DMS153 treated with DMSO at 0.1 percent for 48 hours (cell line): ENCODE measurements at regions not wholly inside any gene's neighbourhood (a gene's known extent, or its start where the extent isn't known, plus 50 kb on each side); places are given as distances from the start of the nearest gene placed in this dataset.
"Not testable (repeated sequence)": the region's sequence is repeated elsewhere in the genome, so short reads cannot be mapped to it uniquely, and the experiment has no call there.

ENCODE experiments used
- DNase-seq: peaks from one replicate; lab custom pipeline; 2025; ENCODE audit not compliant: unreplicated experiment; lab: John Stamatoyannopoulos, UW

DNA sequence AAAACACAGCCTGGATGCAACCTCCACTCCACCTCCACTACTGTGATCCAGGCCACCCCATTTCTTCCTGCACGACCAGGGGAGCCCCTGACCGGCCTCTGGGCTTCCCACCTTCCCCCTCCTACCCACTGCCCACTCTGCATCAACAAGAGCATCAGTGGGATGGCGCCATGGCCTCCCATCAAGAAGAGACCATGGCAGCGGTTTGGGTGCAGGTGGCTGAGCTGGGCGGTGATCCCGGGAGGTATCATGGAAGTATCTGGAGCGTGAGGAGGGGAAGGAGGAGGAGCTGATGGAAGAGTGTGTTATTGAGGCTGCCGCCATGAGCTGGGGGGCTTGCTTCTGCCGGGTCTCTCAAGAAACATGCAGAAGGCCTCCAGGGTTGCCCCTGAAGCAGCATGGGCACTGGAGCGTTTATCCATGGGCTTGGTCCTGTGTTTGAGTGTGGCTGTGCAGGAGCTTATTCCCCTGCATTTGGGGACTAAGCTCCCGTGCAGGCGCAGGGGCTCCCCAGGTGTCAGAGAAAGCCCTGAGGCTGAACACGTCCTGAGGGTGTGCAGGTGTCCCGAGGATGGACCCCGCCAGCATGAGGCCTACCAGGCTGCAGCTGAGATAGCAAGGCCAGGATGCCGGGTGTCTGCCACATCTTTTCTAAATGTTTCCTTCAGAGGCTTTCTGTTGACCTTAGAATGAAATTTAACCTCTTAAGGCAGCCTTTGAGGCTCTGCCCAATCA is 99.2 kb upstream of the PCBD1 start:
- DNase-seq, result no peak

DNA sequence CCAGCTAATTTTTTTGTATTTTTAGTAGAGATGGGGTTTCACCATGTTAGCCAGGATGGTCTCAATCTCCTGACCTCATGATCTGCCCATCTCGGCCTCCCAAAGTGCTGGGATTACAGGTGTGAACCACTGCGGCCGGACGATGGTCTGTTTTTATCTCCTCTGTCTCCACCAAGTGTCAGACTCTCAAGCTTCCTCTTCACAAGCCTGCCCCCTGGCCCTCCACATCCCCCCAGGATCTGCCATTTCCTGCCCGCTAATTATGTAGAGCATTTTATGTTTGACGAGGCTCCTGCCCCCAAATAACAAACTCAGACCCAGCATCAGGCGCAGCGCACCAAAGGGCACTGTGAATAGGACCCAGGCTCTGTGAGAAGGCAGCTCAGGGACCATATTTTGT is 101.8 kb upstream of the PCBD1 start:
- not testable (repeated sequence) for DNase-seq

DNA sequence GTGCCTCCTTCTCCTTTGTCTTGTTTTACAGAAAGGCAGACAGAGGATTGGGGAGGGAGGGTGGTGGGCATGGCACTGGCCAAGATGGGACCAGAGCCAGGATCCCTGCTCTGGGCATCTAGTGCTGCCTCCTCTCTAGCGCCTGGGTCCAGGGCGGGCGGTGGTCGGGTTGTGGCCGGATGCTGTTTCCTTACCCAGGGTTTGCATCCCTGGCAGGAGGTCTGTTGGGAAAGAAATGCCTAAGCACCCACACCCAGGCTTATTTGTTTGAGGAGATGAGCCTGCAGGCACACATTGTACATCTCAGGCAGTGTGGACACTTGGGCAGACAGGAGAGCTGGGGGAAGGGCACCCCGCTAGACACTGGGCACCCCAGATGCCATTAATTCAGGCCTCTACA is 102.3 kb upstream of the PCBD1 start:
- no peak for DNase-seq

DNA sequence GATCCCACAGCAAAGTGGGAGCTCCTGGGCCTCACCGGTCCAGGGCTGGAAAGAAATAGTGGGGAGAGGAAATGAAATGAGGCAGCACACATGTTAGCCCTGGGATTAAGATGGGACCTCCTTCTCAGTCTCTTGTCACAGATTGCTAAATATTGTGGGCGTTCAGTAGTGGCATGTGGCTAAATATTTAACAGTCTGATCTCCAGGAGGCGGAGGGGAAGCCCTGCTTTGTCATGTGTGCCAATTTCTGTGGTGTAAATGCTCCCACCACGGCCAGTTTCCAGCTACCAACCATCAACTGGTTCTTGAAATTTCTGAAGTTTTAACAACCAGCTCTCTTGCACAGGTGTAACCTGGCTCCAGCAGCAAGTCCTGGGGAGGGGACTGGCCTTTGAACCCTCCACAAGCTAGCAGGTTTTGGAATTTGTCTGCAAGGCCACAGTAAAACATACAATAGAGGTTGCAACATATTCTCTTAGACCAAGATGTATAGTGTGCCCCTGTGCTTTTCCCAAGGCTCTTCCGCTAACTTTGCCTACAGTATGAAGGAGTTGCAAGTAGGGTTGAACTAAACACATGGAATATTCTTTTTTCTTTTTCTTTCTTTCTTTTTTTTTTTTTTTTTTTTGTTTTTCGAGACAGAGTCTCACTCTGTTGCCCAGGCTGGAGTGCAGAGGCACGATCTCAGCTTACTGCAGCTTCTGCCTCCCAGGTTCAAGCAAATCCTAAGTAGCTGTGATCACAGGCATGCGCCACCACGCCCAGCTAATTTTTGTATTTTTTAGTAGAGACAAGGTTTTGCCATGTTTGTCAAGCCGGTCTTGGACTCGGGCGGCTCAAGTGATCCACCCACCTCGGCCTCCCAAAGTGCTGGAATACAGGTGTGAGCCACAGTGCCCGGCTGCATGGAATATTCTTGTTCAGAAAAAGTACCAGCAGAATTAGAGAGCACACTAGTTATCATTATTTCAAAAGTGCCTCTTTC is 103.1 kb upstream of the PCBD1 start:
- DNase-seq, result no peak

DNA sequence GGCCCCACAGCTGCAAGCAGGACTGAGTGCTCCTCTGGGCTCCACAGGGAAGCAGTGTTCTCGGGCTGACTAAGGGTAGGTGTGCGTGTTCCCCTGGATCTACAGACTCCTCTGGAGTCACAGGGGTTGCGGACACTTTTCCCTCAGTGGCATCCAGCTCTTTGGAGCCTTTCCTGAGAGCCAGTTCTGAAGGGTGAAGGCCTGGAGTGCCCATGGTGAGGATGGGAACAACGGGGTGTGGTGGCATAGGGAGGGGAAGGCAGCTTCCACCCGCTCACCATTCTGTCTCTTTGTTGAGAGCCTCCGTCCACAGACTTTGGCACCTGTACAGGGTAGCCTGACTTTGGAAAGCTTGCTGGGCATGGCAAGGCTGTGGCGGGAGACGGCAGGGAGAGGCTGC is 104.1 kb upstream of the PCBD1 start:
- DNase-seq, result no peak

DNA sequence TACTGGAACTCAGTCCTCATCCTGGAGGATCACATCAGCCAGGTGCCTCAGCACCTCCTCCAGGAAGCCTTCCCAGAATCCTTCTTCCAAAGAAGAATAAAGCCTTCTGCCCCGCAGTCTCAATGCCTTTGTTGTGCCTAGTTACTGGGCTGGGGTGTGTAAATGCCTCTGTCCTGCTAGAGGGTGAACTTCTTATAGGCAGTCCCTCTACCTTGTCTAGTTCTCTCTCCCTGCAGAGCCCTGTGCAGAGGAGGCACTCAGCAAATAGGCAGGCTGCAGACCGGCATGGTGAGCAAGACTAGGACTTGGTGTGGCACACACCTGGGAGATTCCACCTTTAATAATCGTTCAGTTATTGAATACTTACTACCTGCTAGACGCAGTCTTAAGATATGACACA is 104.7 kb upstream of the PCBD1 start:
- DNase-seq, result no peak

DNA sequence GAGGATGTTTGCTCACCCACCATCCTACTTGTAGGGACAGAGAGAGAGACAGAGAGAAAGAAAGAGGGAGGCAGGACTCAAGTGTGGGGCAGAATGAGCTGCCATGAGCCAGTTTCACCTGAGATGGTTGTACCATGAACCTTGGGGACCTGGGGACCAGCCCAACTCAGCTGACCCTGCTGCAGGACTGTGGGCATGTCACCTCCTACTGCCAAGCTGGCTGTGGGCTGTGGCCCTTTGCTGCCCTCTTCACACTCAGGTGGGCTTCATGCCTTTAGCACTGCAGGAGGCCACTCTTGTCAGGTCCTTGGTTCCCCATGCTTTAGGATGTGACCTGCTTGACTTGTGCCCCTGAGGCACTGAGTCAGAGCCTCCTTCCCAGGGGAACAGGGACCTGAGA is 108.2 kb upstream of the PCBD1 start:
- DNase-seq, result no peak

DNA sequence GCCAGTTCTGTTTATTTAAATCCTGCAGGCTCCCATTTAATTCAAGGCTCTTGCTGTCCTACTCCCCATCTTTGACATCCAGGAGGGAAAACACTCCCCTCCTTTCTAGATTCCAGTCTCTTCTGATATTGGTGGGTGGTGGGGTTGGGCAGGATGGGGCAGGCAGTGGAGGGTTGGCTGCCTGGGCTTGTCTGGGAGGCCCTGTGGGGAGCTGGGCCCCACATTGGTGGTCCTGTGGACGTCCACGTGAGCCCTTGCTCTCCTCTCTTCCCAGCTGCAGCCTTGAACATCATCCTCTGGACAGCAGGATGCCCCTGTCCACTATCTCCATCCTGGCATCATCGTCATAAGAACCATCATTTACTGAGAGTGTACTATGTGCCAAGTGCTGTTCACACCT is 108.9 kb upstream of the PCBD1 start:
- no peak for DNase-seq

DNA sequence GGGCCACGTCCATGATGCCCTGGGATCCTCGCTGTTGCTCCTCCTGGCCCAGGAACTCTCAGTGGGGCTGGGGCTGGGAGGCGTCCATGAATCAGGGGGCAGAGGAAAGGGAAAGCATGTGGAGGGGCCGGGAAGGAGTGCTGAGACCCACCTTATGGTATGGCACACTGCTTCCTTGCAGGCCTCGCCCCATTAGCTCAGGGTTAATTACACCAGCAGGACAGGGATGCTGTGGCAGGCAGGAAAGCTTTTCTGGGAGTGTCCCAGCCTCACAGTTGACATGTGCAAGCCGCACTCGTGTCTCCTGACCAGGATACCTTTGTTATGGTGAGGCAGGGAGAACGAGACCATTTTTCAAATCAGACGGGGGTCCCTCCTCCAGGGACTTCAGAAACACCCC is 109.7 kb upstream of the PCBD1 start:
- no peak for DNase-seq

DNA sequence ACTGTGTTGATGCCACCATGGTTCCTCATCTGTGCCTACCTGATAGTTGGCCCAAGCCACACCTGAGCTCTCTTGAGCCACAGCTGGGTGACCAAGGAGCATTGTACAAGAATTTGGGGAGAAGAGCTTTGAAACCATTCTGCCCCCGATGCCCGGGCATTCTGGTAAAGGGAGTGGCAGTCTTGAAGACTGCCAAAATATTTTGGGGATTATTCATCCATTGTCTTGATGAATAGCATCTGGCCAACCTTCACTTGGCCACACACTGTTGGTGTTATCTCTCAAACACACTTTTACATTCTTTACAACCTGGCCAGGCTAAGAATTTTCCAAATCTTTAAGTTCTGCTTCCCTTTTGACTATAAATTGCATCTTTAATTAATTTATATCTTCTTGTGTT is 113.1 kb upstream of the PCBD1 start:
- no peak for DNase-seq

DNA sequence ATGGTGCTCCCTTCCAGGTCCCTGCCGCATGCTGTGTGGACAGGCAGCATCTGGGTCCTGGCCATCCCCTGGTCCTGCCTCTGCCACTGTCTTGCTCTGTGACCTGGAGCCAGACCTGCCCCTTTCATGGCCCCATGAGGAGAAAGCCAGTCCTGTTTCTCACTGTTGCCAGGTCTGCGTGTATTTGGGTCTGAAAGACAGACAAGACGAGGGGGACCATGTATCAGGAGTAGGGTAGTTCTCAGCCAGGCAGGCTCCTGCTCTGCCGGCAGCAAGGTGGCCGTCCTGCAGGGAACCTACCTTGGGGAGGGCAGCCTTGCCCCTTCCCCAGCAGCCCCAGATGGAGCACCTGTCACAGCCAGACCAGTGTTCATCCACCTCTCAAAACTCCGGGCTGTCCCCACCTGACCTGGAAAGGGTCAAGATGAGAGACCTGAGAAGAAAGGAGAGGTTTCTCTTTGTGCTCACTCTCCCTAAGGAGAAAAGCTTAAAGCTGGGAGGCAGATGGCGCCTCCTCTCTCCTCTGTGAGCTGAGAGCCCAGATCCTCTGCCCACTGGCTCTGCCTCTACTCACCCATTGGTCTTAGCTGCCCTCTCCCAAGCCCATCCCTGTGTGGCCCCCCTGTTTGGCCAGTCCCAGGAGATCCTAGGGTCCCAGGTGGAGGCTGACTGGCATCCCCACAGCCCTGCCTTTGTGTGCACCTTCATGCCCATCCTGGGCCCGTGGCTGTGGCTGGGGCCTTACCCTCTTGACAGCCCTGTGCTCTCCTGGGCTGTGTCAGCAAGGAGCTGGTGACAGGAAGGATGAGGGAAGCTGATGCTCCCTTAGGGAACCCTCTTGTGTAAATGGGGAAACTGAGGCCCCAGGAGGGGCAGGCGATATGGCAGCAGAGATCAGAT is 116.1 kb upstream of the PCBD1 start:
- no peak for DNase-seq

DNA sequence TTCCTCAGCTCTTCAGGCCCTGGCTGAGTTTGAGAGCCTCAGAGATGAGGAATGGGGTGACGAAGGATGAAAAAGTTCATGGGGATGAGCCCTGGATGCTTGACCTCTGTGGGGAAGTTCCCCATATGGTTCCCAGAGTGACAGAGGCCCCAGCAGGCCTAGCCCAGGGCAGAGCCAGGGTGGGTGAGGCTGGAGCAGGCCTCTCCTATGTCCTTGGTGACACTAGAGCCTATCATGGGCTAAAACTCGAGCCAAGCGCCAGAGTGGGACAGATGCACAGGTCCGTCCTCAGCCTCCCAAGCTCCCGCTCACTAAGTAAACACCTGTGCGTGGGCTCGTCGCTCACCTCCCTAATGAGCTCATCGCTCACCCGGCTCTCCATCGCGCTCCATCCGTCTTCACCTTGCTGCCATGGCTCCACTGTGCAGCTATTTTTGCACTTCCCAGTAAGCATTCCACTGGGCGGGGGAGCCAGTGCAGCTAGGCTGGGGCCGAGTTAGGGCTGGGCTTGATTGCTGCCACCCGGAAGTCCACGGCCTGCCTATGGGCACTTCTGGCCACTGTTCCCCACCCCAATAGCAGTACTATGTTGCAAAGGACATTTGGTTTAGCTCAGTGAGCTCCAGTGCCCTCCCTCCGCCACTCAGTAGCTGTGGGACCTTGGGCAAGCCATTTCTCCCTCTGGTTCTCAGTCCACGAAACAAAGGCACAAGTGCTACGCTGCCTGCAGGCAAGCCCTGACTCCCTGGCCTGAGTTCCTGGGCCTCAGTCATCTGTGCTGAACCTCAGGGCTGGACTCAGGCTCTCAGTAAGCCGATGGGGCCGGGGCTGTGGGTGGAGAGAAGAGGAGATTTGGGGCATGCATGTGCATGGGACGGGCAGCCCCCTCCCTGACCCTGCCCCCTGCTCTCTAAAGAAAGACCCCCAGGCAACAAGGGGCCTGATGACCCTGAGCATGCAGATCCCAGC is 117.3 kb upstream of the PCBD1 start:
- DNase-seq, result no peak

DNA sequence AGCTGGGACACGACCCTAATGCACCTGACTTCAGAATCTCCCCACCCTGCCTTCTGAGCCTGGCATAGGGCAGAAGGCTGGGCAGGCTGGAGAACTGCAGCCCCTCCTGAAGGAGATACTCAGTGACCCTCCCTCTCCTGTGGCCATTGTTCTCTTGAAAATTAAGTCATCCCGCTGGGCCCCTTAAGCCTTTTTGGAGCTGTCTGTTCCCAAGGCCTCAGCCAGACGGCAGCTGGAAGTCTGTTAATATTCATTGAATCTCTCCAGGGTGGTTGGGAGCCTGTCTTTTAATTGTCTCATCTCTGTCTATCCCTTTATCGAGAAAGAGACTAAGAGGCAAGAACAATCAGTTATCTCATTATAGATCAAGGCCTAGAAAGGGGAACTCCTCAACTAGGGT is 118.1 kb upstream of the PCBD1 start:
- DNase-seq, result no peak

DNA sequence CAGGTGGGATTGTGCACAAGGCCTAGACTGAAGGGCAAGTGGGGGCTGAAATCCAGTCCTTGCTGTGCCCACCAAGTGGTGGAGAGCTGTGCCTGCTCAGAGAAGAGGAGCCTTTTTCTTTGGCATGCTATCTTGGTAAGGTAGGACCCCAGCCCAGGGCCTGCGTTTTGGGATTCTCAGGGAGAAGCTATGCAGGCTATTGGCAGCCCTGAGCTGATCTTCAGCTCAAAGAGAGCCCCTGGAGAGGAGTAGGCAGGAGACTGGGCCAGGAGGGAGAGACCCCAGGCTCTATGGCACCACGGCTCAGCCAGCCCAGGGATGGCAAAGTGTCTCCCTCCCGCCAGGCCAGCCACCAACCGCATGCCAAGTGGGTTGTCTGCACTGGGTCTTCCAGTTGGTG is 119.2 kb upstream of the PCBD1 start:
- no peak for DNase-seq

DNA sequence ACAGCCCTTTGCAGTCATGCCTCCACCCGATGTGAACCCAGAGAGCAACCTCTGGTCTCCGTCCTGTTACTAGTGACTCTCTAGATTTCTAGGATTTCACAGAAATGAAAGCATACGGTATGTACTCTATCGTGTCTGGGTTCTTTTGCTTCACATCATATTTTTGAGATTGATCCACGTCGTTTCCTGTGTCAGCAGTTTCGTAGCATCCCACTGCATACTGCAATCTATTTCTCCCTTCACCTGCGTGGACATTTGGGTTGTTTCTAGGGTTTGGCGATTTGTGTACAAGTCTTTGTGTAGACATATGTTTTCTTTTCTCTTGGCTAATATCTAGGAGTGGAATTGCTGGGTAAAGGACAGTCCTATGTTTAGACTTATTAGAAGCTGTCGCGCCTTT is 119.8 kb upstream of the PCBD1 start:
- no peak for DNase-seq

DNA sequence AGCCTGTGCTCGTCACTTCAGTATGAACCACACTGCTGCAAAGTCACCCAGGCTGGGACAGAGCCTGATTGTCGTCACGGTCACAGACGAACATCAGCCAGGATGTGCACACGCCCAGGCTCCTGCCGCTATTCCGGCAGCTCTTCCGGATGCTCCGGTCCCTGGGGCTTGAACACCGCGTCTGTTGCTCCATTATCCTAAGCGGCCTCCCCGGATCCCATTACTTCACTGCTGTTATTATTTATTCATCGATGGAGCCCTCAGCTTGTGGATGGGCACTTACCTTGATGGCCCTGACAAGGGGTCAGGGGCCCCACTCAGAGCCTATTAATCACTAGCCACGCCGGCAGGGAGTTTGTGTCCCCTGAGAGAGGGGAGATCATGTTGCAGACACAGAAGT is 120.8 kb upstream of the PCBD1 start:
- no peak for DNase-seq

DNA sequence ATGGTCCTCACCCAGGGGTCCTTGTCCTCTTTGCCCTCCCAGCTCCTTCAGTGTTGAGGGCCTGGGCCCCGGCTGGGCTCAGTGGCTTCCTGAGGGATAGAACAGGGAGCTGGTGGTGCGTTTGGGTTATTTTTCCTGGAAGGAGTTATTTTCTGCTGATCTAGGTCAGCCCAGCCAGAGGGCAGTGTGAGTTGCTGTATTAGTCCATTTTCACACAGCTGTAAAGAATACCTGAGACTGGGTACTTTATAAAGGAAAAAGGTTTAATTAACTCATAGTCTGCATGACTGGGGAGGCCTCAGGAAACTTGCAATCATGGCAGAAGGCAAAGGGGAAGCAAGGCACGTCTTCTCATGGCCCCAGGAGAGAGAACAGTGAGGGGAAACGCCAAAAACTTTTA is 122.4 kb upstream of the PCBD1 start:
- no peak for DNase-seq

DNA sequence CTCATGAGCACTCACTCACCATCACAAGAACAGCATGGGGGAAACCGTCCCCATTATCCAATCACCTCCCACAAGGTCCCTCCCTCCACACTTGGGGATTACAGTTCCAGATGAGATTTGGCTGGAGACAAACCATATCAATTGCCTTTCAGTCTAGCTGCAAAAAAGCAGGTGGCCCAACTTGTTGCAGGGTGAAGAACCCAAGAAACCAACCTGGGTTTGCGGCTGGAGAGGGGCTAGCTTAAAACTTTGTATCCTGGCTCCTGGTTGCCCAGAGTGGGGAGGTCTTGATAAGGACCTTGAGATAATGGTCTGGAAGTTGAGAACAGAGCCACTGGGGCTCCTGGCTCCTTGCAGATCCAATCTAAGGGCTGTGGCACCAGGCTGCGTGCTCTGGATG is 122.8 kb upstream of the PCBD1 start:
- DNase-seq, result no peak

DNA sequence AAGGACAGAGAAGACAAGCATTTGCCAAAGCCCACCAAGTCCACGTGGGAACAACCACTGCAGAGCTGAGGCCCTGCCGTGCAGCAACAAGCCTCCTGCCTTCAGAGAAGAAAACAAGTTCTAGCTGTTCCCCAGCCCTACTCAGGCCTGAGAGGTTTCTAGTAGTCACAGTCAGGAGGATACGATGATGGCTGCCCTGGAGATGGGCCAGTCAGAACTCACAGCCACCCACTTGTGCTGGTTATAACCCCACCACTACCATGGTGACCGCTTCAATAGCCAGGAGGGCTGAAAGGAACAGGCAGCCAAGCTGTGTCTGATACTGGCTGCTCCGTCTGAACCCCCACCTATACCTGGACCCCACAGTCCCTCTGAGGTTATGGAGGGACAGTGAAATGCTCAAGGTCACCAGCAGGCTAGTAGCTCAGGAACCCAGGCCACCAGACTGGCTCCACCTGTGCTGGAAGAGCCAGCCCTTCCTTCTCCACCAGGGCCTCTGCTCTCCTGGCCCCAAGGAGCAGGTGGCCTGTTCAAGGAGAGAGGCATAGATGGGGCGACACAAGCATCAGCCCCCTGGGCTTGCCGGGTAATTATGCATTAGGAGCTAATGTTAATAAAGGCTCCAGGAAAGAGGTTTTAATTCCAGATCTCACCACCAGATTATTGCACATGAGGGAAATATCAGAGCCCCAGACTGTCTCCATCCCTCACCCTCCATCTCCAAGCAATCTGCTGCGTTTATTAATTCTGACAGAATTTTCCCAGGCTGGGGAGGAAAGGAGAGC is 125.8 kb upstream of the PCBD1 start:
- DNase-seq, result no peak
